OCI-LY1 (cell line): ENCODE measurements at regions not wholly inside any gene's neighbourhood (a gene's known extent, or its start where the extent isn't known, plus 50 kb on each side); places are given as distances from the start of the nearest gene placed in this dataset.

Experiments used
- CTCF ChIP-seq: fragments of 200-600 bp; sonication (generic), shearing (Covaris generic); IDR thresholded peaks from 2 replicates; pipeline ENCODE4 v1.5.1; 2017; ENCODE audit warnings: mild to moderate bottlenecking, antibody characterized with exemption, low read length, moderate library complexity, mixed read lengths
- EZH2 ChIP-seq: fragments of 200-600 bp; sonication (generic), shearing (Covaris generic); IDR thresholded peaks from 2 replicates; pipeline ENCODE4 v1.8.0; 2017; ENCODE audit warnings: borderline replicate concordance, mixed run types, mild to moderate bottlenecking, antibody characterized with exemption, low read length, moderate library complexity, mixed read lengths

- TF ChIP-seq CTCF: no peak
- TF ChIP-seq EZH2: no peak
Observed at GRCh38 chr6:15058200-15059061, 187.4 kb upstream of the JARID2 start.
